Stimulated activated CD8-positive, alpha-beta memory T cell treated with anti-CD3 and anti-CD28 coated beads, Interleukin-2, amount 100 ng/mL, for 48 hours (primary cell): ENCODE measurements at regions not wholly inside any gene's neighbourhood (a gene's known extent, or its start where the extent isn't known, plus 50 kb on each side); places are given as distances from the start of the nearest gene placed in this dataset.
A peak's percentile ranks its signal among the peaks of the same experiment; 100 is the strongest.

Experiments used
- DNase-seq, 2 donors: peaks; one replicate each; pipeline ENCODE4 v3.0.0-alpha.2; 2020; ENCODE audit warnings: low read depth in 2 of 2

DNA sequence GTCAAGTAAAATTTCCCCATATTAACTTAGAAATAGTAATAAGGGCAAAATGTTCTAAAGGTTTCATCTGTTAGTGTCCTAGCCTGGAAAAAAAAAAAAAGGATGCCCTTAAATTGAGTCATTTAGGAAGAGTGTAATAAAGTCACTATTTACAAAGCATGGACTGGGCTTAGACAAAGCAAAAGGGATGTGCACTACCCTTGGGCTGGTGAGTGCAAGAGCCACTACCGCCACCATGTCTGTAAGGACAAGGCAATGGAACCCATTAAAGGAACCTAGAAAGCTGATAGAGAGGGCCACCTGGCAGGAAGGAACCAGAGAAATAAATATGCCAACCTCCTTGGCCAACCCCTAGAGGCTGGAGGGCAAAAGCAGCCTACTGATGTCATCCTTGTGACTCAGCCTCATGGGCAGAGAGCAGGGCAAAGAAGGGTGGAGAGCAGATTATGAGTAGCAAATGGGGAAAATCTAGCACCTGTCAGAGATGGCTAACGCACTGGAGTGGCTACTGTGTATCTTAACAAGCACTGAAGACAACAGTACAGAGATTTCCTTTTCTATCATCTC lies 59.5 kb upstream of the FUT8 start:
- DNase-seq, result no peak

DNA sequence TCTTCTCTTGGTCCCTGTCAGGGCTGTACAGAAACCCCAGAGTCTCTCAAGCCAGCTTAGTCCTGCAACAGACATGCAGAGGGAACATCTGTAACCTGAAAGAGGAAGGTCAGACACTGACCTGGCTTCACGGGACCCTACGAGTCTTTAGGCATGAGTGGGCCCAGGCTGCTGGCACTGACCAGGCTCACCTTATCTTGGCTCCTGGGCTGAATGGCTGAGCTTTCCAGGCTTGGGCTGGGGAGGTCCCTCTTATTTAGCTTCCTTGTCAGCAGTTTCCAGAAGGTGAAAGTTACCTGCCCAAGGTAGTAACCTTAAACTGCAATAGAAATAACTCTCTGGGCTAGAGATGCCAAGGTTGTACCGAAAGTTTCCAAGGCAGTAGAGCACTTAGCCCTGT lies 58.4 kb upstream of the FUT8 start:
- no peak for DNase-seq

DNA sequence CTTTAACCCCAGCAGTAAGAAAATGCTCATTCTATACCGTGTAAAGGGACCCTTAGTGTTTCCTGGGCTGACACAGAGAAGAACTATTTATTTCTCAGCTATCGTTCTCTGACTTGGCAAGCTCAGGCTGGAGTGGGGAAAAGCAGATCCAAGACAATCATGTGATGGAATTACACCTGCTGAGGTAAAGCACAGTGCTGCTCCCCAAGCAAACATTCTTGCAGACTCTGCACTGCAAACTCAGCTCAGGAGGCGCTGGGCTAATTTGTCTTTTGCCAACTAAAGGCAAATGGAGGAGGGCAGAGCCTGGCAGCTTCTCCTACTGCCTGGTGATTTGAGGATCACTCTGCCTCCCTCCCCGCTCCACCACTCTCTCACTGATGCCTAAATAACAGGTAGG lies 57.8 kb upstream of the FUT8 start:
- no peak for DNase-seq

DNA sequence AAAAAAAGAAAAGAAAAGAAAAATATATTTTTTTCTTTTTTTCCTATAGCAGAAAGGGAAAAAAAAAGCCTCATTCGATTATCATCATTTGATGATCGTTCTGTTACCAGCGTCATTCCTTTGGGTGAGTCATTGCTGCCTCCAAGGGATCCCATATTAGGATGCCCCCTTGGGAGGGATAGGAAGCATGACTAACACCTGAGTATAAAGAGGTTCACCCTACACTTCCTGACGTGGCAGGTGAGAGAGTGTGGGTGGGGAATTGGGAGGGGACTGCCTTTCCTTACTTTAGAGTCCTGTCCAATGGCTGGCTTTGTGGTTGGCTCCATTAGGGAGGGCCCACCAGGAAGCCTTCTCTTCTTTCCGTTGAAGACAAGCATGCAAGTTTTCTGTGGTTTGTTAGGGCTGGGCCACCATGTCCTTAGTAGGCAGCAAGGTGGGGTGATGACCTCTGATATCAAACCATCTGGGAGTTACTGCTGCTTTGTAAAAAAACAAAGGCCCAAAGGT lies 56.1 kb upstream of the FUT8 start:
- DNase-seq, result peak in 1 of 2 donors; percentile 33

DNA sequence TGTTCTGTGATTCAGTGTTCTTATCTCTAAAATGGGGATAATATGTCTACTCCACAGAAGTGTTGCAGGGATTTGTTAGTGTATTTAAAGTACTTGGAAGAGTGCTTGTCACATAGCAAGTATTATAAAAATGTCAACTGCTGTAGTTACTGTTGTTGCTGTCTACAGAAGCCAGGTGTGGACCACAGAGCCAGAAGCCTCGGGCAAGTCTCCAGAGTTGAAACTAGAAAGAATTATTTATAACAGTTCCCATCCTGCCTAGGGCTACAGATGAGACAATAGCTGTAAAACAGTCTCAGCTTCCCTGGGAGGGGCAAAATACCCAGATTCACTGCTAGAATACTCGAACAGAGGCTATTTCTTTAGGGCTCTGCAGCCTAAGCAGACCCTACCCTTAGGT lies 55.4 kb upstream of the FUT8 start:
- no peak for DNase-seq

DNA sequence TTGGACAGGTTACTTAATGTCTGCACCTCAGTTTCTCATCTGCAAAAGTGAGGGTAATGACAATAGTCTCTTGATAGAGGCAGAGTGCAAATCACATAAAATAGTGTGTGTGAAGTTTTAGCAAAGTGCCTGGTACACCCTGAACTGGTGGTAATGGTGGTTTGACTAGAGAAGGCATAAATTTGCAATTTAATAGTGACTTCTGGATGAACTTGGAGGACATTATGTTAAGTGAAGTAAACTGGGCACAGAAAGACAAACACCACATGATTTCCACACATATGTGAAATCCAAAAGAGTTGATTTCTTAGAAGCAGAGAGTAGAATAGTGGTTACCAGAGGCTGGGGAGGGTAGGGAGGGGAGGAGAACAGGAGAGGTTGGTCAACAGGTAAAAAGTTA lies 54.8 kb upstream of the FUT8 start:
- DNase-seq, result no peak

DNA sequence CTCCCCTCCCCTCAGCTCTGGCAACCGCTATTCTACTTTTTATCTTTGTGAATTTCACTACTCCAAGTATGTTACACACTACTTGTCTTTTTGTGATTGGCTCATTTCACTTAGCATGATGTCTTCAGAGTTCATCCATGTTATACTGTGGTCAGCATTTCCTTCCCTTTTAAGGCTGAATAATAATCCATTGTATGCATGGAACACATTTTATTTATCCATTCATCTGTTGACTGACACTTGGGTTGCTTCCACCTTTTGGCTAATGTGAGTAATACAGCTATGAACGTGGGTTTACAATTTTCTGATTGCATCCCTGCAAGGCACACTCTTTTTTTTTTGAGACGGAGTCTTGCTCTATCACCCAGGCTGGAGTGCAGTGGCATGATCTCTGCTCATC lies 53.0 kb upstream of the FUT8 start:
- no peak for DNase-seq

DNA sequence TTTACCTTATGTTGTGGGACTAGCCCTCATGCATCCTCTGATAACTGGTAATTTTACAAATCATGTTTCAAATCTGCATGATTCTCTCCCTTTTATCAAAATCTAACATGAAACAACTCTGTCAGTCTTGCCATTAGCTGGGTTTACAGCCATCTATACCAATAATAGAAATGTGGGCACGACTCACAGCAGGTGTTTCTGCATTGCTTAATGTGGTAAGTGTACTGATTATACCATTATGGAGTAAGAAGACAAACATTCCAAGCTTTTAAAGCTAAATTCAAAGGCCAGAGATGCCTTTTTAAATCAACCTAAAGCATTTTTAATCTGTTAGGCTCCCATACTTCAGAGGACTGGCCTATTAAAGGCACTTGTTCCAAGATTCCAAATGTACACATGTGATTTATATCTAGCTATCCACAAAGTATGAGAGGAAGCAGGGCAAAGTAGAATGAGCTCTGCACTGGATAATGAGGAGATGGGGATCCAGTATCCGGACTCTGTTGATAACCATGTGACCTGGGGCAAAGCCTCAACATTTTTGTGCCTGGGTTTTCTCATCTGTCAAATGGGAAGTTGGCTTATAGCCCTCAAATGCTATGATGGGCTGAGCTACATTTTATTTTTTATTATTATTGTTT lies 52.3 kb upstream of the FUT8 start:
- DNase-seq, result no peak

DNA sequence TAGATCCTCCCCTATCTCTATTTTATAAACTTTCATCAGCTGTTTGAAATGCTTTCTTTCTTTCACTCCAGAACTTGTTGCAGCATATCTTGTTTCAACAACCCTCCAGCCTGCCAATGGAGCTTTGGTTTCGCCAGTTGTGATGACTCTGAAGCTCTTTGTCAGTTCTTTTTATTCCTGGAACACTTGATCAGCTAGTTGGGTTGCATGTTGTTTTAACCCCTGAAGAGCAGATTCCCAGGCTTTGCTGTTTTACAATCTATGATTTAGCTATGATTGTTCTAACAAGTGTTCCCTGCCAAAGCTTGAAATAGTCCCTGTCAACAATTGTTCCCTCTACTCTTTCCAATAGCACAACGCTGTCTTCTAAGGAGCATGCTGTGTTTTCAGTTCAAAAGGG lies 50.6 kb upstream of the FUT8 start:
- DNase-seq, result no peak
